ENCODE measurements at regions not wholly inside any gene's neighbourhood (a gene's known extent, or its start where the extent isn't known, plus 50 kb on each side); places are given as distances from the start of the nearest gene placed in this dataset.

DNA sequence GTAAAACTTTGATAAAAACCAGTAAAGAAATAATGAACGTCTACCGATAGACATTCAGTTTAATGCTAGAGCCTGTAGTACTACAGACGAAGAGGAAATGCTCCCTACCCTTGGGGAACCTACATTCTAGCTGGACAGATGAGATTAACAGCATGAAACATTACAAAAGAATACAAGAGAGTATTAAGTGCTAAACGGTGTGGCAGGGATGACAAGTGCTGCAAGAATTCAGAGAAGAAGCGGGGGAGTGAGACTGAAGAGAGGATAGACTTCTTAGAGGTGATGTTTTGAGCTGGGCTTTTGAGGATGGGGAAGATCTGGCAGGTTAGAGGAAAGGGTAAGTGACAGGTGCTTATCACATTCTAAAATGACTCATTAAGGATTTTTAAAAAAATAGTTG lies 52.6 kb upstream of the ESX1 start:
- WGBS (ENCODE audit: insufficient coverage), result 100% methylated on average over 1 of the region's 5 CpGs
- H3K4me3 ChIP-seq (replicated peaks in 1 of 3; ENCODE audit: low read depth in 2 of 3, low read length in 3 of 3), result no peak overlapping the region
- intact Hi-C loops (cut with micrococcal nuclease), result no loop called here

DNA sequence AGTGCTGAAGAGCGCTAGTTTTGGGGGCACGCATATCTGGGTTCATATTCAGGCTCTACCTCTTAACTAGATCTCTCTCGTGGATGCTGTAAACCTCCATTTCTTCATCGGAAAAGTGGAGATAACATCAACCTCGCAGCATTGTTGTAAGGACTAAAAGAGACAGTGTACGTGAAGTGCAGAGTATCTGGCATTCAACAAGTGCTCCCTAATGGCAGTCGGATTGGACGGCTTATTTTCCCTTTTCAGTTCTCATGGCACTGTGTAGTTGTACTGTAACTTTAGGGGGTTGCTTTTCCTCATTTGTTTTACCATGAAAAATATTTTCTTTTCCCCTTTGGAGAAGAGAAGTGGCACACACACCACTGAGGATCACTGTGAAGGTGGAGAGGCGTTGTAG lies 51.4 kb upstream of the ESX1 start:
- Histone ChIP-seq H3K9ac (ENCODE audit: insufficient read depth, low read length, poor library complexity, severe bottlenecking) (no peak overlapping the region), H3K79me2 (ENCODE audit: insufficient read depth, low read length) (no peaks in the 10 kb centered on the region), H4K20me1 (ENCODE audit: insufficient read depth, low read length) (no peaks in the 10 kb centered on the region), H2AFZ (ENCODE audit: insufficient read depth, low read depth, low read length, poor library complexity, severe bottlenecking) (no peak overlapping the region), H3K9me3 (replicated peaks in 1 of 2; ENCODE audit: control insufficient read depth in 1 of 2, insufficient read depth in 1 of 2, low read length in 2 of 2) (no peaks in the 10 kb centered on the region), H3K4me2 (replicated peaks; ENCODE audit: extremely low read depth, low read length, poor library complexity, severe bottlenecking) (no peak overlapping the region), H3K4me1 (ENCODE audit: control insufficient read depth in 1 of 2, insufficient read depth in 2 of 2, low read length in 2 of 2) (no peaks in the 10 kb centered on the region), H3K4me3 (replicated peaks in 1 of 3; ENCODE audit: low read depth in 2 of 3, low read length in 3 of 3) (no peak overlapping the region), H3K27me3 (ENCODE audit: control insufficient read depth in 2 of 2, insufficient read depth in 2 of 2, low read length in 2 of 2) (no peaks in the 10 kb centered on the region), H3K27ac (ENCODE audit: low read depth in 1 of 2, low read length in 2 of 2) (no peak overlapping the region), H3K36me3 (replicated peaks in 1 of 2; ENCODE audit: control insufficient read depth in 1 of 2, insufficient read depth in 2 of 2, low read length in 2 of 2) (no peaks in the 10 kb centered on the region)
- Mint-ChIP-seq H3K4me1 (no peaks in the 10 kb centered on the region), H3K27ac (no peak overlapping the region), H3K36me3 (no peaks in the 10 kb centered on the region), H3K9me3 (no peaks in the 10 kb centered on the region), H3K4me3 (no peak overlapping the region), H3K27me3 (ENCODE audit: low read depth in 3 of 3) (peaks cover 0 to 6% (median 0%) of the 10 kb centered on the region in 3 donors)
- TF ChIP-seq, protein P1, sequence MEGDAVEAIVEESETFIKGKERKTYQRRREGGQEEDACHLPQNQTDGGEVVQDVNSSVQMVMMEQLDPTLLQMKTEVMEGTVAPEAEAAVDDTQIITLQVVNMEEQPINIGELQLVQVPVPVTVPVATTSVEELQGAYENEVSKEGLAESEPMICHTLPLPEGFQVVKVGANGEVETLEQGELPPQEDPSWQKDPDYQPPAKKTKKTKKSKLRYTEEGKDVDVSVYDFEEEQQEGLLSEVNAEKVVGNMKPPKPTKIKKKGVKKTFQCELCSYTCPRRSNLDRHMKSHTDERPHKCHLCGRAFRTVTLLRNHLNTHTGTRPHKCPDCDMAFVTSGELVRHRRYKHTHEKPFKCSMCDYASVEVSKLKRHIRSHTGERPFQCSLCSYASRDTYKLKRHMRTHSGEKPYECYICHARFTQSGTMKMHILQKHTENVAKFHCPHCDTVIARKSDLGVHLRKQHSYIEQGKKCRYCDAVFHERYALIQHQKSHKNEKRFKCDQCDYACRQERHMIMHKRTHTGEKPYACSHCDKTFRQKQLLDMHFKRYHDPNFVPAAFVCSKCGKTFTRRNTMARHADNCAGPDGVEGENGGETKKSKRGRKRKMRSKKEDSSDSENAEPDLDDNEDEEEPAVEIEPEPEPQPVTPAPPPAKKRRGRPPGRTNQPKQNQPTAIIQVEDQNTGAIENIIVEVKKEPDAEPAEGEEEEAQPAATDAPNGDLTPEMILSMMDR (IDR thresholded peaks at IDR 0.05), result no peak
- intact Hi-C loops (cut with micrococcal nuclease), result no loop called here
- WGBS (ENCODE audit: insufficient coverage), result no CpG with 5 or more reads among the region's 9 CpGs
- no peak for DNase-seq

More for the DNA sequence above, 52.6 kb upstream of the ESX1 start:
- TF ChIP-seq, protein P1 (IDR thresholded peaks at IDR 0.05), result no peak
- DNase-seq, result no peak
- no peaks in the 10 kb centered on the region for H4K20me1 ChIP-seq (ENCODE audit: insufficient read depth, low read length)
- H3K27ac Mint-ChIP-seq, result no peak overlapping the region
- H3K79me2 ChIP-seq (ENCODE audit: insufficient read depth, low read length), result no peaks in the 10 kb centered on the region
- H3K27me3 ChIP-seq (ENCODE audit: control insufficient read depth in 2 of 2, insufficient read depth in 2 of 2, low read length in 2 of 2), result no peaks in the 10 kb centered on the region
- H3K4me3 Mint-ChIP-seq, result no peak overlapping the region
- H3K36me3 Mint-ChIP-seq, result no peaks in the 10 kb centered on the region
- no peak overlapping the region for H3K27ac ChIP-seq (ENCODE audit: low read depth in 1 of 2, low read length in 2 of 2)
- no peaks in the 10 kb centered on the region for H3K9me3 ChIP-seq (replicated peaks in 1 of 2; ENCODE audit: control insufficient read depth in 1 of 2, insufficient read depth in 1 of 2, low read length in 2 of 2)
- H2AFZ ChIP-seq (ENCODE audit: insufficient read depth, low read depth, low read length, poor library complexity, severe bottlenecking), result no peak overlapping the region
- no peak overlapping the region for H3K4me2 ChIP-seq (replicated peaks; ENCODE audit: extremely low read depth, low read length, poor library complexity, severe bottlenecking)
- no peak overlapping the region for H3K9ac ChIP-seq (ENCODE audit: insufficient read depth, low read length, poor library complexity, severe bottlenecking)
- H3K27me3 Mint-ChIP-seq (ENCODE audit: low read depth in 3 of 3), result peaks cover 0 to 6% (median 0%) of the 10 kb centered on the region in 3 donors
- no peaks in the 10 kb centered on the region for H3K4me1 ChIP-seq (ENCODE audit: control insufficient read depth in 1 of 2, insufficient read depth in 2 of 2, low read length in 2 of 2)
- no peaks in the 10 kb centered on the region for H3K9me3 Mint-ChIP-seq
- H3K4me1 Mint-ChIP-seq, result no peaks in the 10 kb centered on the region
- H3K36me3 ChIP-seq (replicated peaks in 1 of 2; ENCODE audit: control insufficient read depth in 1 of 2, insufficient read depth in 2 of 2, low read length in 2 of 2), result no peaks in the 10 kb centered on the region

Measured in CD14-positive monocyte (primary cell).